ENCODE measurements at regions not wholly inside any gene's neighbourhood (a gene's known extent, or its start where the extent isn't known, plus 50 kb on each side); places are given as distances from the start of the nearest gene placed in this dataset.

GRCh38 chr1:196075621-196076020 is 532.6 kb downstream of the KCNT2 start:
- no peak overlapping the region for H3K27ac ChIP-seq
- 61 to 85% (median 74%) methylated on average over 1 of the region's 1 CpG for WGBS, 4 donors
- TF ChIP-seq POLR2A (IDR thresholded peaks at IDR 0.05) (no peak), CTCF (IDR thresholded peaks at IDR 0.05) (no peak)
- H3K36me3 ChIP-seq, result no peaks in the 10 kb centered on the region
- no peaks in the 10 kb centered on the region for H3K4me1 ChIP-seq
- no peak overlapping the region for H3K4me3 ChIP-seq
- intact Hi-C loops (cut with DNase I), result no loop called here
- DNase-seq (no peak), ATAC-seq (no peak)
- no peaks in the 10 kb centered on the region for H3K9me3 ChIP-seq
- no peaks in the 10 kb centered on the region for H3K27me3 ChIP-seq

DNA sequence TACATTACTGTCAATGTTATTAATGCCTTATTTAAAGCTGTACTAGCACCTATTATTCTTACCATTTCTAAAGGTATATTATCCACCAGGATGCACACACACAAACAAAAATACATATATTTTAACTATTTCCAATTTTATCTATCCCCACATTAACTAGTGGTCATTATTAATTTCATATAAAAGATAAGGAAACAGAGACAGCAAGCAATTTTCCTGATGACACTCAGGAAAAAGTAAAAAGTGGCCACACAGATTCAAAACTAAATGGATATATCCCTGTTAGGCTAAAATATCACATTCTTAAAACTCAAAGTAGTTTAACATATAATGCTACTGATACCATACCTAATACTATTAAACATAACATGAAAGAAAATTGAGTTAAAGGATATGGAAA is 534.1 kb downstream of the KCNT2 start:
- intact Hi-C loops (cut with DNase I), result no loop called here
- TF ChIP-seq CTCF (IDR thresholded peaks at IDR 0.05), result no peak
- TF ChIP-seq POLR2A (IDR thresholded peaks at IDR 0.05), result no peak
- no peak for ATAC-seq

DNA sequence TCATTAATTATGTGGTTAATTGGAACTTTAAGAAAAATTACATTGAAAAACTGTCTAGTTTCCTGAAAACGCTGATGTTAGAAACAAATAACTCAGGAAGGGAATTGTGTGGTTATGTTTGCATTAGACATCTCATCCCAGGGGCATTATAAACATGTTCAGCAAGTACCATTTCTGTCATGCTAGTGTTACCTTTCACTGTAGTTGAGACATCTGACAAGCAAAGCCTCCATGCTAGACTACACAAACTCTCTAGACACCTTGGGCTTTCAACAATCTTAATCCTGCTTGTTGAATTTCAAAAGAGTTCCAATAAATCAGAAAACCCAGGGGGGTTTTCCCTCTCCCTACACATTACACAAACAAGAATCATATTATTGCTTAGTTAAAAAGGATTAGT is 536.8 kb downstream of the KCNT2 start:
- Histone ChIP-seq H3K4me1 (no peaks in the 10 kb centered on the region), H3K9me3 (no peaks in the 10 kb centered on the region), H3K4me3 (no peak overlapping the region), H3K36me3 (no peaks in the 10 kb centered on the region), H3K27ac (no peak overlapping the region), H3K27me3 (no peaks in the 10 kb centered on the region)
- DNase-seq (no peak), ATAC-seq (no peak)
- TF ChIP-seq CTCF (IDR thresholded peaks at IDR 0.05) (no peak), POLR2A (IDR thresholded peaks at IDR 0.05) (no peak)
- intact Hi-C loops (cut with DNase I), result no loop called here
- WGBS, 4 donors, result 53 to 70% (median 62%) methylated on average over 1 of the region's 1 CpG

More for the DNA sequence above, 534.1 kb downstream of the KCNT2 start:
- Histone ChIP-seq H3K4me3 (no peak overlapping the region), H3K27ac (no peak overlapping the region), H3K27me3 (no peaks in the 10 kb centered on the region), H3K36me3 (no peaks in the 10 kb centered on the region), H3K9me3 (no peaks in the 10 kb centered on the region), H3K4me1 (no peaks in the 10 kb centered on the region)
- no peak for DNase-seq

- TF ChIP-seq CTCF (IDR thresholded peaks at IDR 0.05) (no peak), POLR2A (IDR thresholded peaks at IDR 0.05) (no peak)
- Histone ChIP-seq H3K27me3 (no peaks in the 10 kb centered on the region), H3K4me3 (no peak overlapping the region), H3K27ac (no peak overlapping the region), H3K36me3 (no peaks in the 10 kb centered on the region), H3K4me1 (no peaks in the 10 kb centered on the region), H3K9me3 (no peaks in the 10 kb centered on the region)
- no peak for ATAC-seq
- WGBS, 4 donors, result 28 to 36% (median 33%) methylated on average over 2 of the region's 2 CpGs
- no peak for DNase-seq
- intact Hi-C loops (cut with DNase I), result no loop called here
Observed at GRCh38 chr1:196070940-196071339, 537.3 kb downstream of the KCNT2 start.

All from heart left ventricle (tissue), 16 donors.